PC-3 (cell line): ENCODE measurements at regions not wholly inside any gene's neighbourhood (a gene's known extent, or its start where the extent isn't known, plus 50 kb on each side); places are given as distances from the start of the nearest gene placed in this dataset.
"Not testable (repeated sequence)": the region's sequence is repeated elsewhere in the genome, so short reads cannot be mapped to it uniquely, and the experiment has no call there.

Source experiments
- ATAC-seq: fragments of 200-7000 bp; cut with Tn5 transposase; 2 replicates; pipeline ENCODE4 v1.9.1; 2020; ENCODE audit warnings: mild to moderate bottlenecking, moderate library complexity
- BruUV-seq: library from RNA; stranded (reverse); fragments of 400-500 nt; replicated peaks from 2 replicates; lab custom pipeline; 2021; lab: Mats Ljungman, UMichigan
- CTCF ChIA-PET: fragments of 300-600 bp; sonication (Branson Sonifier 250); formaldehyde crosslinking; loops from one replicate; lab custom pipeline; 2022; ENCODE audit warnings: antibody characterized with exemption; lab: Charles Lee
- POLR2A ChIA-PET: fragments of 300-600 bp; sonication (Branson Sonifier 250); formaldehyde crosslinking; loops from one replicate; lab custom pipeline; 2022; ENCODE audit warnings: antibody characterized with exemption; ENCODE audit not compliant: unreplicated experiment; lab: Charles Lee
- DNase-seq: peaks from one replicate; pipeline ENCODE4 v3.0.0-alpha.2; 2015
- H2AFZ ChIP-seq: fragments of 300-600 bp; sonication (generic); 2 replicates; pipeline ENCODE4 v1.6.0; 2016; ENCODE audit warnings: antibody characterized with exemption, low read length
- H3F3A ChIP-seq: fragments of 300-600 bp; sonication (generic); one replicate; pipeline ENCODE4 v1.6.0; 2017; ENCODE audit warnings: antibody characterized with exemption, low read length, control low read depth, mild to moderate bottlenecking; ENCODE audit not compliant: unreplicated experiment
- H3K27ac ChIP-seq: fragments of 300-600 bp; sonication (generic); 2 replicates; pipeline ENCODE4 v1.5.1; 2016; ENCODE audit warnings: mild to moderate bottlenecking, low read length
- H3K27me3 ChIP-seq: fragments of 300-600 bp; sonication (generic); 2 replicates; pipeline ENCODE4 v1.6.1; 2016; ENCODE audit warnings: low read length, mixed read lengths
- H3K36me3 ChIP-seq: fragments of 300-600 bp; sonication (generic); 2 replicates; pipeline ENCODE4 v1.6.1; 2016; ENCODE audit warnings: low read depth, mixed run types, low read length, mixed read lengths
- H3K4me1 ChIP-seq: fragments of 300-600 bp; sonication (generic); 2 replicates; pipeline ENCODE4 v1.5.1; 2016; ENCODE audit warnings: low read length; ENCODE audit not compliant: insufficient read depth
- H3K4me2 ChIP-seq: fragments of 300-600 bp; sonication (generic); 2 replicates; pipeline ENCODE4 v1.6.0; 2016; ENCODE audit warnings: low read length
- H3K4me3 ChIP-seq: fragments of 300-600 bp; sonication (generic); 2 replicates; pipeline ENCODE4 v1.5.1; 2016; ENCODE audit warnings: mild to moderate bottlenecking, low read length, mixed read lengths
- H3K79me2 ChIP-seq: fragments of 300-600 bp; sonication (generic); 2 replicates; pipeline ENCODE4 v1.6.1; 2017; ENCODE audit warnings: low read length, mixed read lengths
- H3K9ac ChIP-seq: fragments of 300-600 bp; sonication (generic); 2 replicates; pipeline ENCODE4 v1.6.0; 2016; ENCODE audit warnings: mild to moderate bottlenecking, low read length
- H3K9me2 ChIP-seq: fragments of 300-600 bp; sonication (generic); replicated peaks from 2 replicates; pipeline ENCODE4 v1.6.1; 2016; ENCODE audit warnings: mixed run types, low read length, mixed read lengths
- H3K9me3 ChIP-seq: fragments of 300-600 bp; sonication (generic); 2 replicates; pipeline ENCODE4 v1.6.1; 2016; ENCODE audit warnings: low read length, mixed read lengths
- H4K20me1 ChIP-seq: fragments of 300-600 bp; sonication (generic); 2 replicates; pipeline ENCODE4 v1.6.1; 2016; ENCODE audit warnings: low read length, mixed read lengths
- EZH2 ChIP-seq: fragments of 300-600 bp; sonication (generic); IDR thresholded peaks from one replicate; pipeline ENCODE4 v1.6.1; 2017; ENCODE audit warnings: antibody characterized with exemption, mild to moderate bottlenecking, low read length; ENCODE audit not compliant: unreplicated experiment
- EZH2phosphoT487 ChIP-seq: fragments of 300-600 bp; sonication (generic); IDR thresholded peaks from 2 replicates; pipeline ENCODE4 v1.6.1; 2018; ENCODE audit warnings: mild to moderate bottlenecking, antibody characterized with exemption, low read length, borderline replicate concordance
- intact Hi-C: fragments of 100-400 bp; cut with micrococcal nuclease; formaldehyde crosslinking; loops from 2 replicates; pipeline ENCODE4 v1.9.0; 2023
- TF ChIP-seq, protein P1 (sequence below): fragments of 300-600 bp; sonication (generic); conservative IDR thresholded peaks from 2 replicates; pipeline ENCODE4 v1.5.1; 2017; ENCODE audit warnings: antibody characterized with exemption, low read depth, mild to moderate bottlenecking, low read length

DNA sequence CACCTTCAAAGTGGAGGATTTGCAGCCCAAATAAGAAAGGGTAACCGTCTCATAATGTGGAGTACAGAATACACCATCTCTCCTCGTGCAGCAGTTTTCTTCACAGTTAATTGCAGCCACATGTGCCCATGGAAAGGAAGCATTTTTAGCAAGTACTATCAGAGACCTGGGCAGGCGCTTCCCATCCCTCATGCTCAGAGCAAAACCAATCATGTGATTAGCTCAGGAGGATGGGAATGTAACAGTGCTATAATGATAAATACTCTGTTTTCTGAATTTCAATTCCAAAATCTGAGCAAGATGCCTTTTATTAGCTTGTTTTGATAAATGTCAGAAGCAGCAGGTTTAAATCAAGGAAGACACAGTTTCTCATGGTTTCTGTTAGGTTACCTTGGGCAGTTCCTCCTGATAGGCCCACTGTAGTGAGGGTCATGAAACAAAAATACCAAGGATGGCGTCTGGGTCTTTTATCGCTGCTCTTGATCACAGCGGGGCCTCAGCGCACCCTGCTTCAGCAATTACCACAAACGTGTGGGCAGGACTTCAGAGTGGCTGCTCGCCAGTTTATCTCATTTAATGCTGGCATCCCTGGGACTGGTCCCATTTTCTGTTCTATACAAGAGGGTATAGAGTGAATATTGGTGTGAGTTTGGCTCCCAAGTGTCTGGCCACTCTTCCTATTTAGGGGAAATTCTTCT lies 92.6 kb upstream of the VGLL4 start:
- Histone ChIP-seq H3K4me1 (no peaks in the 10 kb centered on the region), H3K27ac (no peak overlapping the region), H3K4me2 (no peak overlapping the region), H3K36me3 (no peaks in the 10 kb centered on the region), H3K4me3 (no peak overlapping the region), H3K9me3 (no peaks in the 10 kb centered on the region), H2AFZ (no peak overlapping the region), H3K9ac (no peak overlapping the region), H3K9me2 (no peaks in the 10 kb centered on the region), H3F3A (no peaks in the 10 kb centered on the region), H4K20me1 (no peaks in the 10 kb centered on the region), H3K79me2 (no peaks in the 10 kb centered on the region), H3K27me3 (peaks cover 4% of the 10 kb centered on the region; the same call in 1 of the 2 replicates)
- POLR2A ChIA-PET: interaction anchor here (0.6 kb wide), 1 partner anchor 81 kb away, joined by 3 read pairs; no protein-coding TSS in a partner anchor
- intact Hi-C loops: no loop called here
- ATAC-seq (no peak), DNase-seq (no peak)
- CTCF ChIA-PET: no interaction called here
- no peak for TF ChIP-seq EZH2
- TF ChIP-seq EZH2phosphoT487: no peak
- TF ChIP-seq, protein P1, sequence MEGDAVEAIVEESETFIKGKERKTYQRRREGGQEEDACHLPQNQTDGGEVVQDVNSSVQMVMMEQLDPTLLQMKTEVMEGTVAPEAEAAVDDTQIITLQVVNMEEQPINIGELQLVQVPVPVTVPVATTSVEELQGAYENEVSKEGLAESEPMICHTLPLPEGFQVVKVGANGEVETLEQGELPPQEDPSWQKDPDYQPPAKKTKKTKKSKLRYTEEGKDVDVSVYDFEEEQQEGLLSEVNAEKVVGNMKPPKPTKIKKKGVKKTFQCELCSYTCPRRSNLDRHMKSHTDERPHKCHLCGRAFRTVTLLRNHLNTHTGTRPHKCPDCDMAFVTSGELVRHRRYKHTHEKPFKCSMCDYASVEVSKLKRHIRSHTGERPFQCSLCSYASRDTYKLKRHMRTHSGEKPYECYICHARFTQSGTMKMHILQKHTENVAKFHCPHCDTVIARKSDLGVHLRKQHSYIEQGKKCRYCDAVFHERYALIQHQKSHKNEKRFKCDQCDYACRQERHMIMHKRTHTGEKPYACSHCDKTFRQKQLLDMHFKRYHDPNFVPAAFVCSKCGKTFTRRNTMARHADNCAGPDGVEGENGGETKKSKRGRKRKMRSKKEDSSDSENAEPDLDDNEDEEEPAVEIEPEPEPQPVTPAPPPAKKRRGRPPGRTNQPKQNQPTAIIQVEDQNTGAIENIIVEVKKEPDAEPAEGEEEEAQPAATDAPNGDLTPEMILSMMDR: no peak
- BruUV-seq: no TSS peak

DNA sequence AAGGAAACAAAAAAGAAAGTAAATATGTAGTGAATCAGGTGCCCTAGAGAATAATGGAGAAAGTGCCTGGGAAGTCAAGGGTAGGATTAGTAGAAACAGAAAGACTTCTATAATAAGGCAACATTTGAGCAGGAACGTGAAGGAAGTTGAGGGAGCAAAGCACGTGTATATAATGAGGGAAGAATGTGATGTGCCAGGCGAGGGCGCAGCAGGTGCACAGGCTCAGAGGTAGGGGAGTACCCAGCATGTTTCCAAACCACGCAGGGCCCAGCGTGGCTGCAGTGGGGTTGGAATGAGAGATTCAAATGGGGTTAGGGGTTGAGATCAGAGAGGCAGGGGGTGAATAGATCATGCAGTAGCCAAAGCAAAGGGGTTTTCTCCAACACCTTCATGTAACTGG lies 91.9 kb upstream of the VGLL4 start:
- no peaks in the 10 kb centered on the region for H3K36me3 ChIP-seq
- no peaks in the 10 kb centered on the region for H3K4me1 ChIP-seq
- H3K4me3 ChIP-seq: no peak overlapping the region
- BruUV-seq: no TSS peak
- no peaks in the 10 kb centered on the region for H3K79me2 ChIP-seq
- POLR2A ChIA-PET: no interaction called here
- H3K9me3 ChIP-seq: no peaks in the 10 kb centered on the region
- TF ChIP-seq, protein P1: peak; percentile 33; the same call in 1 of the 2 replicates
- no peak for TF ChIP-seq EZH2
- ATAC-seq (peak; percentile 64), DNase-seq (no peak)
- no peak overlapping the region for H3K4me2 ChIP-seq
- no peaks in the 10 kb centered on the region for H3F3A ChIP-seq
- no peaks in the 10 kb centered on the region for H4K20me1 ChIP-seq
- intact Hi-C loops: no loop called here
- peaks cover 4% of the 10 kb centered on the region; the same call in 1 of the 2 replicates for H3K27me3 ChIP-seq
- CTCF ChIA-PET: no interaction called here
- no peak overlapping the region for H2AFZ ChIP-seq
- H3K9me2 ChIP-seq: no peaks in the 10 kb centered on the region
- no peak overlapping the region for H3K27ac ChIP-seq
- H3K9ac ChIP-seq: no peak overlapping the region

DNA sequence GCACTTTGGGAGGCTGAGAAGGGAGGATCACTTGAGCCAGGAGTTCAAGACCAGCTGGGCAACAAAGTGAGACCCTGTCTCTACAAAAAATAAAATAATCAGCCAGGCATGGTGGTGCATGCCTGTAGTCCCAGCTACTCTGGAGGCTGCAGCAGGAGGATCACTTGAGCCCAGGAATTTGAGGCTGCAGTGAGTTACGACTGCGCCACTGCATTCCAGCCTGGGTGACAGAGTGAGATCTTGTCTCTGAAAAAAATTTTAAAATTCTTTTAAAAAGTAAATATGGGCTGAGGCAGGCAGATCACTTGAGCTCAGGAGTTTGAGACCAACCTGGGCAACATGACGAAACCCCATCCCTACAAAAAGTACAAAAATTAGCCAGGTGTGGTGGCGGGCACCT lies 91.4 kb upstream of the VGLL4 start:
- ATAC-seq, H4K20me1 ChIP-seq, H3K27ac ChIP-seq, H3K9ac ChIP-seq, intact Hi-C loops, H3K9me3 ChIP-seq, H3F3A ChIP-seq, H3K27me3 ChIP-seq, POLR2A ChIA-PET, H3K4me3 ChIP-seq, H3K79me2 ChIP-seq, BruUV-seq, H3K4me1 ChIP-seq, CTCF ChIA-PET, H3K9me2 ChIP-seq, H3K36me3 ChIP-seq, DNase-seq, H2AFZ ChIP-seq, H3K4me2 ChIP-seq: not testable (repeated sequence)
